SK-N-SH (cell line): ENCODE measurements at regions not wholly inside any gene's neighbourhood (a gene's known extent, or its start where the extent isn't known, plus 50 kb on each side); places are given as distances from the start of the nearest gene placed in this dataset.
"Not testable (repeated sequence)": the region's sequence is repeated elsewhere in the genome, so short reads cannot be mapped to it uniquely, and the experiment has no call there.

Source experiments
- CTCF ChIP-seq: fragments of 200-600 bp; sonication (generic); IDR thresholded peaks from 2 replicates; pipeline ENCODE4 v1.6.1; 2017; ENCODE audit warnings: antibody characterized with exemption, mild to moderate bottlenecking, moderate library complexity
- EP300 ChIP-seq, 2 experiments: IDR thresholded peaks; 2 replicates each; pipeline versions ENCODE4 v1.4.0 to v1.6.1; 2012; ENCODE audit warnings: borderline replicate concordance in 1 of 2, low read depth in 1 of 2, low read length in 1 of 2
- FOXM1 ChIP-seq: IDR thresholded peaks from 2 replicates; pipeline ENCODE4 v1.4.0; 2012; ENCODE audit warnings: low read depth, mild to moderate bottlenecking
- POLR2AphosphoS5 ChIP-seq: IDR thresholded peaks from 2 replicates; pipeline ENCODE4 v1.6.1; 2012; ENCODE audit warnings: low read depth, low read length
- TAF1 ChIP-seq: IDR thresholded peaks from 2 replicates; pipeline ENCODE4 v1.6.1; 2012; ENCODE audit warnings: low read depth, mild to moderate bottlenecking, low read length, moderate library complexity, borderline replicate concordance
- TCF12 ChIP-seq: IDR thresholded peaks from 2 replicates; pipeline ENCODE4 v1.4.0; 2012
- USF1 ChIP-seq: IDR thresholded peaks from 2 replicates; pipeline ENCODE4 v1.4.0; 2012; ENCODE audit warnings: low read depth, borderline replicate concordance
- TF ChIP-seq, protein P1 (sequence below): fragments of 150-350 bp; IDR thresholded peaks from 2 replicates; pipeline ENCODE4 v1.6.1; 2016; ENCODE audit warnings: mild to moderate bottlenecking, low read depth, low read length
- TF ChIP-seq, protein P2 (sequence below): fragments of 150-350 bp; IDR thresholded peaks from 2 replicates; pipeline ENCODE4 v1.6.1; 2017; ENCODE audit warnings: antibody characterized with exemption, low read length, low read depth, borderline replicate concordance

GRCh38 chr16:29267055-29267619 lies 139.4 kb downstream of the NPIPB11 start:
- not testable (repeated sequence) for TF ChIP-seq CTCF; TCF12; POLR2AphosphoS5; USF1; FOXM1; TAF1; EP300 (IDR thresholded peaks at IDR 0.05; ENCODE audit: borderline replicate concordance in 1 of 2, low read depth in 1 of 2, low read length in 1 of 2)
- TF ChIP-seq, protein P1, sequence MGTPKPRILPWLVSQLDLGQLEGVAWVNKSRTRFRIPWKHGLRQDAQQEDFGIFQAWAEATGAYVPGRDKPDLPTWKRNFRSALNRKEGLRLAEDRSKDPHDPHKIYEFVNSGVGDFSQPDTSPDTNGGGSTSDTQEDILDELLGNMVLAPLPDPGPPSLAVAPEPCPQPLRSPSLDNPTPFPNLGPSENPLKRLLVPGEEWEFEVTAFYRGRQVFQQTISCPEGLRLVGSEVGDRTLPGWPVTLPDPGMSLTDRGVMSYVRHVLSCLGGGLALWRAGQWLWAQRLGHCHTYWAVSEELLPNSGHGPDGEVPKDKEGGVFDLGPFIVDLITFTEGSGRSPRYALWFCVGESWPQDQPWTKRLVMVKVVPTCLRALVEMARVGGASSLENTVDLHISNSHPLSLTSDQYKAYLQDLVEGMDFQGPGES: not testable (repeated sequence)
- TF ChIP-seq, protein P2, sequence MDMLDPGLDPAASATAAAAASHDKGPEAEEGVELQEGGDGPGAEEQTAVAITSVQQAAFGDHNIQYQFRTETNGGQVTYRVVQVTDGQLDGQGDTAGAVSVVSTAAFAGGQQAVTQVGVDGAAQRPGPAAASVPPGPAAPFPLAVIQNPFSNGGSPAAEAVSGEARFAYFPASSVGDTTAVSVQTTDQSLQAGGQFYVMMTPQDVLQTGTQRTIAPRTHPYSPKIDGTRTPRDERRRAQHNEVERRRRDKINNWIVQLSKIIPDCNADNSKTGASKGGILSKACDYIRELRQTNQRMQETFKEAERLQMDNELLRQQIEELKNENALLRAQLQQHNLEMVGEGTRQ: not testable (repeated sequence)
